AG09319 (cell line): ENCODE measurements at regions not wholly inside any gene's neighbourhood (a gene's known extent, or its start where the extent isn't known, plus 50 kb on each side); places are given as distances from the start of the nearest gene placed in this dataset.

Experiments
- DNase-seq: peaks from one replicate; pipeline ENCODE4 v3.0.0-alpha.2; 2010; ENCODE audit warnings: low read depth; ENCODE audit errors: extremely low read depth
- CTCF ChIP-seq: IDR thresholded peaks from 2 replicates; pipeline ENCODE4 v1.5.1; 2011; ENCODE audit warnings: low read depth, mild to moderate bottlenecking, inconsistent platforms, low read length, moderate library complexity

- TF ChIP-seq CTCF: no peak
- no peak for DNase-seq
Observed at GRCh38 chr15:69748576-69749185, 296.1 kb downstream of the RPLP1 start.

GRCh38 chr15:69749274-69749673 lies 296.7 kb downstream of the RPLP1 start:
- DNase-seq: no peak
- no peak for TF ChIP-seq CTCF

GRCh38 chr15:69749797-69750196 lies 297.2 kb downstream of the RPLP1 start:
- no peak for DNase-seq

GRCh38 chr15:69750253-69750652 lies 297.6 kb downstream of the RPLP1 start:
- no peak for DNase-seq
- no peak for TF ChIP-seq CTCF

More at GRCh38 chr15:69749797-69750196, 297.2 kb downstream of the RPLP1 start:
- no peak; the same call in 1 of the 2 replicates for TF ChIP-seq CTCF

GRCh38 chr15:69751147-69751546 lies 298.5 kb downstream of the RPLP1 start:
- no peak for TF ChIP-seq CTCF
- no peak for DNase-seq

- DNase-seq: no peak
- no peak for TF ChIP-seq CTCF
Observed at GRCh38 chr15:69751566-69751965, 298.9 kb downstream of the RPLP1 start.

GRCh38 chr15:69753867-69754266 lies 301.2 kb downstream of the RPLP1 start:
- TF ChIP-seq CTCF: no peak
- DNase-seq: no peak
